Suprapubic skin (tissue), 4 donors: ENCODE measurements at regions not wholly inside any gene's neighbourhood (a gene's known extent, or its start where the extent isn't known, plus 50 kb on each side); places are given as distances from the start of the nearest gene placed in this dataset.

Experiments used
- DNase-seq, 2 donors: peaks; one replicate each; pipeline ENCODE4 v3.0.0-alpha.2; 2019; ENCODE audit warnings: low spot score in 2 of 2
- H3K27ac ChIP-seq: fragments of 200-600 bp; sonication (generic); one replicate; pipeline ENCODE4 v1.5.1; 2019
- H3K27me3 ChIP-seq: fragments of 200-600 bp; sonication (generic); one replicate; pipeline ENCODE4 v1.5.1; 2019
- H3K36me3 ChIP-seq: fragments of 200-600 bp; sonication (generic); one replicate; pipeline ENCODE4 v1.5.1; 2019
- H3K4me1 ChIP-seq: fragments of 200-600 bp; sonication (generic); one replicate; pipeline ENCODE4 v1.5.1; 2019
- H3K4me3 ChIP-seq: fragments of 200-600 bp; sonication (generic); one replicate; pipeline ENCODE4 v1.5.1; 2019; ENCODE audit warnings: mild to moderate bottlenecking
- H3K9me3 ChIP-seq: fragments of 200-600 bp; sonication (generic); one replicate; pipeline ENCODE4 v1.5.1; 2019
- CTCF ChIP-seq, 2 donors: fragments of 200-600 bp in 1 of 2; fragments of 450-650 bp in 1 of 2; sonication (generic) in 1 of 2; IDR thresholded peaks; one replicate each; pipeline ENCODE4 v1.5.1; 2016 to 2019; ENCODE audit warnings: antibody characterized with exemption in 2 of 2, mild to moderate bottlenecking in 1 of 2, moderate library complexity in 1 of 2
- EP300 ChIP-seq: sonication (generic); formaldehyde crosslinking; IDR thresholded peaks from one replicate; pipeline ENCODE4 v1.6.1; 2017; ENCODE audit warnings: antibody characterized with exemption
- POLR2A ChIP-seq, 2 donors: fragments of 450-650 bp; IDR thresholded peaks; one replicate each; pipeline ENCODE4 v1.6.1; 2017; ENCODE audit warnings: antibody characterized with exemption in 2 of 2, mild to moderate bottlenecking in 2 of 2, moderate library complexity in 2 of 2
- POLR2AphosphoS5 ChIP-seq, 3 donors: sonication (generic); formaldehyde crosslinking; IDR thresholded peaks; one replicate each; pipeline ENCODE4 v1.6.1; 2017; ENCODE audit warnings: antibody characterized with exemption in 3 of 3
- WGBS: methylation state at CpG from one replicate; pipeline ENCODE4 v1.1.5; 2018; 5-methylcytosine and 5-hydroxymethylcytosine counted together

- WGBS, result 80% methylated on average over 4 of the region's 4 CpGs
- Histone ChIP-seq H3K36me3 (no peaks in the 10 kb centered on the region), H3K4me3 (no peak overlapping the region), H3K9me3 (no peaks in the 10 kb centered on the region), H3K4me1 (no peaks in the 10 kb centered on the region), H3K27me3 (no peaks in the 10 kb centered on the region), H3K27ac (no peak overlapping the region)
- DNase-seq, result no peak
- TF ChIP-seq POLR2AphosphoS5 (IDR thresholded peaks at IDR 0.05) (no peak), EP300 (no peak), POLR2A (IDR thresholded peaks at IDR 0.05) (no peak), CTCF (IDR thresholded peaks at IDR 0.05) (no peak)
Measured at GRCh38 chr10:28354511-28354910, 51.6 kb upstream of the MPP7 start.

DNA sequence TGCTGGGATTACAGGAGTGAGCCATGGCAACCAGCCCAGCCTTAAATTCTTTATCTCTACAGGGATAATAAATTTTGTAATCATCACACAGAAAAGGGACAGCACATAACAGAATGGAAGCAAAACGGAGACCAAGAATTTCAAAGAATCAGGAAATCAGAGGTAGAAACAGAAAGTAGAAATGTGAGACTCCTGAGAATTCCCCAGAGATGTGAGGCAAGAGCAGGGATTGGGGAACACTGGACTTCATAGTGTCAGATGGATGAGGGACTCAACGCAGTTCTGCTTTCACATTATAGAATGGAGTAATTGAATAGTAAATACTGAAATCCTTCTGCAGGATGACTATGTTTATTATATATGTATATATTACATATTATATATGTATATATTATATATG lies 52.5 kb upstream of the MPP7 start:
- WGBS, result 70% methylated on average over 2 of the region's 2 CpGs
- H3K36me3 ChIP-seq, result no peaks in the 10 kb centered on the region
- no peak for TF ChIP-seq EP300
- no peak for TF ChIP-seq POLR2A (IDR thresholded peaks at IDR 0.05)
- TF ChIP-seq POLR2AphosphoS5 (IDR thresholded peaks at IDR 0.05), result no peak
- no peak for TF ChIP-seq CTCF (IDR thresholded peaks at IDR 0.05)
- no peak overlapping the region for H3K4me3 ChIP-seq
- H3K27me3 ChIP-seq, result no peaks in the 10 kb centered on the region
- no peak for DNase-seq
- H3K27ac ChIP-seq, result no peak overlapping the region
- no peaks in the 10 kb centered on the region for H3K4me1 ChIP-seq
- no peaks in the 10 kb centered on the region for H3K9me3 ChIP-seq

- H3K4me1 ChIP-seq, result no peaks in the 10 kb centered on the region
- TF ChIP-seq POLR2AphosphoS5 (IDR thresholded peaks at IDR 0.05) (no peak), POLR2A (IDR thresholded peaks at IDR 0.05) (no peak), EP300 (no peak), CTCF (IDR thresholded peaks at IDR 0.05) (no peak)
- WGBS, result 95% methylated on average over 3 of the region's 3 CpGs
- no peak overlapping the region for H3K27ac ChIP-seq
- H3K36me3 ChIP-seq, result no peaks in the 10 kb centered on the region
- no peaks in the 10 kb centered on the region for H3K27me3 ChIP-seq
- no peaks in the 10 kb centered on the region for H3K9me3 ChIP-seq
- no peak overlapping the region for H3K4me3 ChIP-seq
- no peak for DNase-seq
Measured at GRCh38 chr10:28359334-28359733, 56.5 kb upstream of the MPP7 start.

- no peak for DNase-seq
- Histone ChIP-seq H3K27ac (no peak overlapping the region), H3K4me3 (no peak overlapping the region), H3K36me3 (no peaks in the 10 kb centered on the region), H3K27me3 (no peaks in the 10 kb centered on the region), H3K4me1 (no peaks in the 10 kb centered on the region), H3K9me3 (no peaks in the 10 kb centered on the region)
- TF ChIP-seq CTCF (IDR thresholded peaks at IDR 0.05), result no peak
- TF ChIP-seq EP300, result no peak
- TF ChIP-seq POLR2AphosphoS5 (IDR thresholded peaks at IDR 0.05), result no peak
- no peak for TF ChIP-seq POLR2A (IDR thresholded peaks at IDR 0.05)
- 89% methylated on average over 4 of the region's 4 CpGs for WGBS
Measured at GRCh38 chr10:28360175-28360574, 57.3 kb upstream of the MPP7 start.

GRCh38 chr10:28363376-28363775 lies 60.5 kb upstream of the MPP7 start:
- Histone ChIP-seq H3K36me3 (no peaks in the 10 kb centered on the region), H3K9me3 (no peaks in the 10 kb centered on the region), H3K27me3 (no peaks in the 10 kb centered on the region), H3K4me3 (no peak overlapping the region), H3K4me1 (no peaks in the 10 kb centered on the region), H3K27ac (no peak overlapping the region)
- TF ChIP-seq CTCF (IDR thresholded peaks at IDR 0.05), result no peak
- no peak for TF ChIP-seq POLR2A (IDR thresholded peaks at IDR 0.05)
- TF ChIP-seq POLR2AphosphoS5 (IDR thresholded peaks at IDR 0.05), result no peak
- no peak for TF ChIP-seq EP300
- DNase-seq, result no peak
